HG03196 (cell line): ENCODE measurements at regions not wholly inside any gene's neighbourhood (a gene's known extent, or its start where the extent isn't known, plus 50 kb on each side); places are given as distances from the start of the nearest gene placed in this dataset.
"Not testable (repeated sequence)": the region's sequence is repeated elsewhere in the genome, so short reads cannot be mapped to it uniquely, and the experiment has no call there.

ENCODE experiments used
- ATAC-seq: cut with Tn5 transposase; IDR thresholded peaks from one replicate; pipeline ENCODE4 v1.9.1; 2021; ENCODE audit not compliant: unreplicated experiment

DNA sequence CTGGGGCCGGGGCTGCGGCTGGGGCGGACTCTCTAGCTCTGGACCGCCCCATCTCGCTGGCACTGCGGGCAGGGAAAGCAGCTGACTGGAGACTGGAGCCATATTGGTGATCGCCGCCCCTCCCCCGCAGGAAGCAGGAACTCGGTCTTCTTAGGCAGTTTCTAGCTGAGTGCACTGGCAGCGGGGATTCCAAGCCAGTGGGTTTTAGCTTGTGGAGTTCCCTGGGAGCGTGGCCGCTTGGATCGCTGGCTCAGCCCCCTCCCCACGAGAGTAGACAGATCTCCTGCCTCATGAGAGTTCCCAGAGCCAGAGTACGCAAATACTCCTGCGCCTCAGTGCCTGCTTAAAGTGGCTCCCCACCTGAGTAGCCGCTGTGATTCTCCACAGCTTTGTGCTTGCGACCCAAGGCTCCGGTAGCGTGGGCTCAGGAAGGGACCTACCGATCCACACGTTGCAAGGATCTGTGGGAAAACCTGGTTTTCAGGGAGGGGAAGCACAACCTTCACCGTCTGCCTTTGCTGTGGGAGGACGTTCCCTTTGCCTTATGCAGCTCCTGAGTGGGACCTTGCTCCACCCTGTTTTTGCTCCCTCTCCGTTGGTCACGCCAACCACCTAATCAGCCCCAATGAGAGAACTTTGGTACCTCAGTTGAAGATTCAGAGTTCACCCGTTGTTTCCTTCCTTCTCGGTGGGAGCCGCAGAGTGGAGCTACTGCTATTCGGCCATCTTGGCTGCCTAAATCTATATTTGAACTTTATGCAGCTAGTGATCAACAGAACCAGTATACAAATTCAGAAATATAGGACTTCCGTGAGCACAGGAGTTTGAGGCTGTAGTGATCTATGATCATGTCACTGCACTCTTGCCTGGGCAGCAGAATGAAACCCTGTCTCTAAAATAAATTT is 803.9 kb upstream of the PCDH10 start:
- no peak for ATAC-seq

DNA sequence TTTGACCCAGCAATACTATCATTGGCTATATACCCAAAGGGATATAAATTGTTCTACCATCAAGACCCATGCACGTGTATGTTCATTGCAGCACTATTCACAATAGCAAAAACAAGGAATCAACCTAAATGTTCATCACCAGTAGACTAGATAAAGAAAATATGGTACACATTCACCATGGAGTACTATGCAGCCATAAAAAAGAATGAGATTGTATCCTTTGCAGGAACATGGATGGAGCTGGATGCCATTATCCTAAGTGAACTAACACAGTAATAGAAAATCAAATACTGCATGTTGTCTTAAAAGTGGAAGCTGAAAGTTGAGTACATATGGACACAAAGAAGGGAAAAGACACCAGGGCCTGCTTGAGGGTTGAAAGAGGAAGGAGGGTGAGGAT is 803.1 kb upstream of the PCDH10 start:
- no peak for ATAC-seq

DNA sequence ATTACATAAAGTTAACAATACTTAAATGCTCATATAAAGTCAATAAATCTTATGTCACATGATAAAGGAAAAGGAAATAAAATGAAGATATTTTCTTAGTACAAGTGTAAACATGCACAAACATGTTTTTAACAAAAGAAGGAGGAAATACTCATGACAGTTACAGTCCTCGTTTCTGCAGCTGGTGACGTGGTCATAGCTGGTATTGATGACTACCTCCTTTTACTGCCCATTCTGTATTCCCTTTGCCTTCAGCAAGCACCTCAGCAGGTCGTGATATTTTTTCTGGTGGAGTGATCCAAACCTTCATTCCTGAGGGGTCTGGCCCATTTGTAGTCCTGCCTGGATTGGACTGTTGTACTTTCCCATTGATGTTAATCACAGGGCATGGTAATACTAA is 797.5 kb upstream of the PCDH10 start:
- ATAC-seq: not testable (repeated sequence)

DNA sequence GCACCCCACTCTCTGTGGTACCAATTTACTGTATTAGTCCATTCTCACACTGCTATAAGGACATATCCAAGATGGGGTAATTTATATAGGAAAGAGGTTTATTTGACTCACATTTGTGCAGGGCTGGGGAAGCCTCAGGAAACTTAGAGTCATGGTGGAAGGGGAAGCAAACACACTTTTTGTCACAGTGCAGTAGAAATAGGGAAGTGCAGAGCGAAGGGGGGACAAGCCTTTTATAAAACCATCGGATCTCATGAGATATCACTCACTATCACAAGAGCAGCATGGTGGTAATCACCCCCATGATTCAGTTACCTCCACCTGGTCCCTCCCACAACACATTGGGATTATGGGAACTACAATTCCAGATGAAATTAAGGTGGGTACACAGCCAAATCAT is 766.9 kb upstream of the PCDH10 start:
- ATAC-seq: no peak

DNA sequence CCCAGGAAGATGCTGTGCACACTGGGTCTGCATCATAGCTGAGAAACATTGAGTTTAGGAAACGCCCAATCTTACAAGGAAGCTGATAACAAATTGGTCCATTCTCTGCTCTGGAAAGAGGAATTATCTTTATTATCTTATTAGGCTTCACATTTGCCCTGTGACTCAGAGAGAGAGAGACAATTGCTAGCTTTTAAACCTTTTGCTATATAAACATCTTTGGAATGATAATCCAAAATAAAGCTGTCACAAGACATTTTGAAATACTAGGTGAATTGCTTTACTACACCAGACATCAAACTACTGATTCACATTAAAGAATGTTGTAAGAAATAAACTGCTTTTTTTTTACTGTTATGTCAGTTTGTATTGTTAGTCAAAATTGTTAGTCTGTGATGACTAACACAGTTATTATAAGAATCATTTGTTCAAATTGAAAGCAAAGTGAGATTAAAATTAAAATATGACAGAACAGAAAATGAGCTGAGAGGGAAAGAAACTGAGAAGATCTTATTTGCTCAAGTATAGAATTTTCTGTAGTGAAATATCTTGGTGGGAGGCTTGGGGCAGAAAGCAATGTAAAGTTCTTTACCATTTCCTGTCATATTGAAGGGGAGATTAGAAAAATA is 765.4 kb upstream of the PCDH10 start:
- no peak for ATAC-seq

DNA sequence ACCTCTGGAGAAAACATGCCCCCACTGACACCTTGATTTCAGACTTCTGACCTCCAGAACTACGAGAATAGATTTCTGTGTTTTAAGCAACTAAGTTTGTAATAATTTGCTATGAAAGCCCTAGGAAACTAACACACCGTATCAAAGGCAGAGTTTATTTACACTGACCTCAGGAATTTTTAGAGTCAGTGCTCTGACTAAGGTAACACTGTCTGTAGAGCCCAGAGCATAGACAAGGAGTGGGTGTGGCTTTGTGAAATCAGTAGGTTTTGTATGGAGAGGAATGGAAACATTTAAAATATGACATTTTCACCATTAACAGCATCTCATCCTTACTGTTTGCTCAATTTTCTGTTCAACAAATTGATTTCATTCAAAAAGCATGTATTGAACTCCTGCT is 764.4 kb upstream of the PCDH10 start:
- no peak for ATAC-seq

DNA sequence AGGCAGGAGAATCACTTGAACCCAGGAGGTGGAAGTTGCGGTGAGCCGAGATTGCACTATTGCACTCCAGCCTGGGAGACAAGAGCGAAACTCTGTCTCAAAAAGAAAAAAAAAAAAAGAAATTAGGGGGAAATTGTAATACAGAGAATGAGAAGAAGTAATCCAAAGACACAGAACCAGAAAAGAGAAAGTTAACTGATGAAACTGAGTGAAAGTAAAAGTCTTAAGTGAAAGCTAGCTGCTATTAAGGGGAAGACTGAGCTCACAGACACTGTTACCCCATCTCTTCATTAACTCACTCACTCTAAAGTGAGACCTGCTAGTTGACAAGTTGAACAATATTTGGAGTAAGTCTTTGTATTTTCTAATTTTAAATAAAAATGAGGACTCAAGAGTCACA is 763.0 kb upstream of the PCDH10 start:
- ATAC-seq: no peak

DNA sequence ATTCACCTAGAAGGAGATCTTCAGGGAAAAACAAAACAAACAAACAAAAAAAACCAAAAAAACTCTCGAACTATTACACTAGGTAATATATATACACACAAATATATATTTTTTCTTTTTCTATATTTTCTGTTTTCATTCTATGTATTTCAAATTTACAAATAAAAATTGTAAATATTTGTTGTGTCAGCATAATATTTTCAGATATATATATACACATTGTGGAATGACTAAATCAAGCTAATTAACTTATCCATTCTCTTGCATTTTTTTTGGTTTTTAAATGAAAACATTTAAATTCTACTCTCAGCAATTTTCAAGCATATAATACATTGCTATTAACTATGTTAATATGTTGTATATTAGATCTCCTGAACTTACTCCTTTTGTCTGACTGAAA is 762.0 kb upstream of the PCDH10 start:
- ATAC-seq: no peak

DNA sequence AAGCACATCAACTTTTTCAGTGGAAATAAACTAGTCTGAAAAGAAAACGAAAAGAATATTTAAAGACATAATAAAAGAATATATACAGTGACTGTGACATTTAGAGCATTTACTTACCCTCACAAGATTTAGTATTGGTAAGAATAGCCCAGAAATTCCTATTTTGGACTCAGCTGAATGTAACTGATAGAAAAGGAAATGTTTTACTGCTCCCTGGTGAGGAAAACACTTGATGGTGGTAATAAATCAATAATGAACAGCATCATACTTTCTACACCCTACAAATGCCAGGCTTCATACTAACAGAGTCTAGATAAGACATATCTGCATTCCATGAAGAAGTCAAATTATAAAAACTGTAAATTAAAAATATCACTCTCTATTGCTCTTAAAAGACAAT is 753.5 kb upstream of the PCDH10 start:
- no peak for ATAC-seq

DNA sequence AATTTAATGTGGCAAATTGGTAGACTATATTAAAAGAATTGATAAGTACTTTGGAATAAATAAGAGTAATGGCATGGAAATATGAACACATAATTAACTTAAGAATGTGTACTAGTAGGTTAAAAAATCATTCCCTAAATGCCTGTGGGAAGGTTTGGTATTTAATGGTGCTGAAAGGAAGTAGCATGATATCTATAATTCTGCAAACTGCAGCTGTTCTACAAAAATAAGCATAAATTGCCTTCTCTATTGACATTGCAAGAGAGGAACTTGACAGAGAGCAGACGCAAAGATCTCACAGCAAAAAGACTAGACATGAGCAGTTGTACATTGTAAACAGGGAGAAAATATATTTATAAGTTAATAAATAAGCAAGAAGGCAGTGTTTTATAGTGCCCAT is 752.5 kb upstream of the PCDH10 start:
- ATAC-seq: no peak

DNA sequence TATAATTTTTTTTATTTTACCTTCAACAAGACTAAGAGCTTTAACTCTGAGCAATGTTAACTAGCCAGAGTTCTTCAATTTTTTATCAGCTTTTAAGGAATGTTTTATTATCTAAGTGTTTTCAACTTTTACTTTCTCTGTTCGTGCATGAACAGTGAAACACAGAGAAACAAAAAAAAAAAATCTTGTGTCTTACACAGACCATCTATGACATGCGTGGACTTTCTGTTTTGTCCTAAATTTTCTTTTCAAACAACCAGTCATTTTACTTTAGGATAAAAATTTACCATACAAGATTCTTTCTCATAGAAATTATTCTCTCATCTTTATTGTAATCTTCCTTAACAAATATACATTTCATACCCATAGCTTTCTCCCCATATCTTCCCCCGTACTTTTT is 731.9 kb upstream of the PCDH10 start:
- ATAC-seq: no peak

DNA sequence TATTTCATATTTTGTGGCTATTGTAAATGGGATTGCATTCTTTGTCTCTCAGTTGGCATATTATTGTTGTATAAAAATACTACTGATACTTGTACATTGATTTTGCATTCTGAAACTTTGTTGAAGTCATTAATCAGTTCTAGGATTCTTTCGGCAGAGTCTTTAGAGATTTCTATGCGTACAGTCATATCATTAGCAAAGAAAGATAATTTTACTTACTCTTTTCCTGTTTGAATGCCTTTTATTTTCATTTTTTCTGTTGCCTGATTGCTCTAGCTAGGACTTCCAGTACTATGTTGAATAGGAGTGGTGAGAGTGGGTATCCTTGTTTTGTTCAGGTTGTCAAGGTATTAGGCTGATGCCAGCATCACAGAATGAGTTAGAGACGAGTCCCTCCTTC is 722.0 kb upstream of the PCDH10 start:
- ATAC-seq: no peak

DNA sequence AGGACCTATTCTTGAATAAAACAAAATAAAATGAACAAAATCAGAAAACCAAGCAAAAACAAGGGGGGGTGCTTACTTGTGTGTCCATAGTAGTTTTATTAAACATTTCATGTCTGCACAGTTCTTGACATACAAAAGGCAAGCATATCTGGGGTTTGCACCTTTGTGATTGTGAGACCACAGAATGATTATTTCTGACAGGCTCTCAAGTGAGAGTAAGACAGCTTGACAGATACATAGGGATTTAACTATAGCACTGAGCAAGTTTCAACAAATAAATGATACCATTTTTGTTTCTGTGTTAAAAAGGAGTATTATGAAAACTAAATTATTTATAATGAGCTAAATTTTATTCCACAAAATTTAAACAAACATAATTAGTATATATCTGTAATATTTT is 712.0 kb upstream of the PCDH10 start:
- no peak for ATAC-seq

DNA sequence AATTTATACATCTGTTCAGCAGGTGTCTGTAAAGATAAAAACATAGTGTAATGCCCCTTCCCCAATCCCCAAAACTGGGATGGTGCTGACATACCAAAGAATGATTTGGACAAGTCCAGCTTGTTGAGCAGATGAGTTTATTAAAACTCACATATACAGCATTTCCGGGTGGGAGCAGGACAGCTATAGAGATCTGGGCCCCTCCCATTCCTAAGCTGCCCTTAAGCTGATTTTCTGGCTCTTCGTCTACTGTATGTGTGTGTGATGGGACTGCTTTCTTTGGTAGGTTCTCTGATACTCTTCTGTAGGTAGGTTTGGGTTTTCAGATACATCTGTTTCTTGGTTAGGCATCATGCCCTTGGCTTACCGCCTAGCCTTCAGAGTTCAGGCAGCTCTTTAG is 703.7 kb upstream of the PCDH10 start:
- no peak for ATAC-seq

DNA sequence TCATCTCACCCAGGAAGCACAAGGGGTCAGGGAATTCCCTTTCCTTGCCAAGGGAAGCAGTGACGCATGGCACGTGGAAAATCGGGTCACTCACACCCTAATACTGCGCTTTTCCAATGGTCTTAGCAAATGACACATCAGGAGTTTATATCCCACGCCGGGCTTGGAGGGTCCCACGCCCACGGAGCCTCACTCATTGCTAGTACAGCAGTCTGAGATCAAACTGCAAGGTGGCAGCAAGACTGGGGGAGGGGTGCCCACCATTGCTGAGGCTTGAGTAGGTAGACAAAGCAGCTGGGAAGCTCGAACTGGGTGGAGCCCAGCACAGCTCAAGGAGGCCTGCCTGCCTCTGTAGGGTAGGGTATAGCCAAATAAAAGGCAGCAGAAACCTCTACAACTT is 691.1 kb upstream of the PCDH10 start:
- ATAC-seq: not testable (repeated sequence)

DNA sequence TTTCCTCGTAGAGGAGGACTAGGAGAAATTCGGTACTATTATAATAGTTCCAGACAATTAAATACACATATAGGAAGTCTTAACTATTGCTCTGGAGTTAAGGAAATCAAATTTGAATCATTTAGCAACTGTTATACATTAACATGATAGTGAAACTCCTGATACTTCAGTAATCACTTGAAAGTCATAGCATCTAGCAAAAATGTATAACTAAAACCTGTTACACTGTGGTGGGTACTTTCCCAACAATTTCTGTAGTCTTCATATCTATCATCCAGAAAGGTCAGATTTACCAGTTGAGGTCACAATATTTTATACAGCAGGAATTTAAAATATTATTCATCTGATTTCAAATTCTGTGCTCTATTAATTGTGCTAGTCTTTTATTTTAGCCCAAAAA is 669.6 kb upstream of the PCDH10 start:
- no peak for ATAC-seq

DNA sequence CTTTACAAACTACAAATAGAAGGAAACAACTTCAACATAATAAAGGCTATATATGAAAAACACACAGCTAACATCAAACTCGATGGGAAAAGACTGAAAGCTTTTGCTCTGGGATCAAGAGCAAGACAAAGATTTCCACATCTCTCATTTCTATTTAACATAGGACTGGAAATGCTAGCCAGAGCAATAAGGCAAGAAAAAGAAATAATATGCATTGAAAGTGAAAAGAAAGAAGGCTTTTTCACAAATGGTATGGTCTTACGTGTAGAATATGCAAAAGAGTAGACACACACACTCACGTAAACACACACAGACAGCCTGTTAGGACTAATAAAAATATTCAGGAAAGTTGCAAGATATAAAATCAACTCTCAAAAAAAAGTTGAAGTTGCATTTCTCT is 660.5 kb upstream of the PCDH10 start:
- no peak for ATAC-seq

DNA sequence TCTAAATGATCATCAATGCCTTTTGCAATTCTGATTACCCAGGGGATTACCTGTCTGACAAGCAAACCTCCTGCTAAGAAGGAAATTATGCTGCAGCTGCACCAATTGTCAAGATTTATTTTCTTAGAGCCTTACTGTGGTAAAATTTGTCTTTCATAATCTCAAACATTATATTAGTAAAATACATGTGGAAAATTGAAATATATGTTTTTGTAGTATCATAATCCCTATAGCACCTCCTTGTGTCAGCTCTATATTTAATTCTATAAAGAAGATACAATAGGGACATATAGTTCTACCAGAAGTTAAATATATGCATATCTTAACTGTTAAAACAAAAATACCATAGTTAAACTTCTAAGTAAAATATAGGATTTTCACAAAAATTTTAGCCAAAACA is 655.6 kb upstream of the PCDH10 start:
- ATAC-seq: no peak

DNA sequence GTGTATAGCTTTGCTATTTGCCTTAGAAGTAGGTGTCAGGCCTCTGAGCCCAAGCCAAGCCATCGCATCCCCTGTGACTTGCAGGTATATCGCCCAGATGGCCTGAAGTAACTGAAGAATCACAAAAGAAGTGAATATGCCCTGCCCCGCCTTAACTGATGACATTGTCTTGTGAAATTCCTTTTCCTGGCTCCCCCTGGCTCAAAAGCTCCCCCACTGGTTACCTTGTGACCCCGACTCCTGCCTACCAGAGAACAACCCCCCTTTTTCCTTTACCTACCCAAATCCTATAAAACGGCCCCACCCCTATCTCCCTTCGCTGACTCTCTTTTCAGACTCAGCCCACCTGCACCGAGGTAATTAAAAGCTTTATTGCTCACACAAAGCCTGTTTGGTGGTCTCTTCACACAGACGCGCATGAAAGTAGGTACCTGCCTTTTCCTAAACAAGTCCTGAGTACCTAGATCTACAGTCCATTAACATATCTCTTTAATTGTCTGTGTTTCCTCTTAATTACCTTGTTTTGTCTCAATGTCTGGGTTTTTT is 653.8 kb upstream of the PCDH10 start:
- ATAC-seq: not testable (repeated sequence)

DNA sequence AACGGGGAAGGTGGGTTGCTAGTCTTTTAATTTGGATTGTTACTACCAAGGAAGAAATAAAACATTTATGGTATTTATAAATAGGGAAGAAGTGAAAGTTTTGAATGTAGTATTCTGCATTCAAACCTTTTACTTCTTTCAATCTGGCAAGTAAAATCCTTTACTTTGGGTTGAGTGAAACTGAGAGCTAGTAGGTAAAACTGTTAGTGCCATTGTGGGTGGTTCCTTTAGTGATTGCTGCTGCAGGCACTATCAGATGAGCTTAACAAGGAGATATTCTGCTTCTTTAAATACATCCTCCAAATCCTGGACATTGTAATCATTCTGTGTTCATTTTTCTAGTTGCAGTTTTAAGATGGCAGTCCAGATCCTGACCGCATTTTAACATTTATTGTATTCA is 650.9 kb upstream of the PCDH10 start:
- ATAC-seq: no peak

DNA sequence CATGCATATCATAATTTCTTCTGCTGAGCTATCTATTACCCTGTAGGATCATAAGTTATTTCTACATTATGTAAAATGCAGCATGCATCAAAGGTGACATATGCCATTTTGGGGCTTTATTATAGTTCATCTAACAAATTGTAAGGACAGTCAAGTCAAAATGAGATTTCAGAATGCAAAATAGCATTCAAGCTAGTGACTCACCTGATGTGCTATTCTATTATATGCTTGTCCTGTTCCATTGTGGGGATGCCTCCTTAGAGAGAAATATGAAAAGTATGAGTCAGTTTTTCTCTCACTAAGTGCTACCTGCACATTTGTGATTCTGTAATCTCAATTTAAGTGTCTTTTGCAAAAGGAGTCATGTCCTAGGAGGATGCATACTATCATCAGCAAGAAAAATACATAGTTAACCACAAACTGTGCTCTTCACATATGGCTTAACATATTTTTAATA is 647.0 kb upstream of the PCDH10 start:
- peak; percentile 71 for ATAC-seq

DNA sequence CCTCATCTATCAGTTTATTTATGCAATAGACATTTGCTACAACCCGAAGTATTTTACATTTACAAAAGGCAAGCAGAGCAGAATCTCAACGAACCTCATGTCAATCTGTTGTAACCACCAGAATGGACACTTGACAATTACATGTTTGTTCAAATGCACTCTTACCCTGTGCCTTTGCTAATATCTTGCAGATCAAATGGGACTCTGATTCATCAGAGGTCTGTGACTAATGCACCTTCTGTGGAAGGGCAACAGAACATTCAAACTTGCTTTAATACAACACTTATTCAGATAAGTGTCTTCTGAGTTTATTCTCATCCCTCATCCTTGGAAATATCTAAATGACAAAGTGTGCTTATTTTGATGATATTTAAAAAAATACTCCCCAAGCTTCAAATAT is 644.7 kb upstream of the PCDH10 start:
- no peak for ATAC-seq
